Esophagus muscularis mucosa (tissue), 4 donors: ENCODE measurements at regions not wholly inside any gene's neighbourhood (a gene's known extent, or its start where the extent isn't known, plus 50 kb on each side); places are given as distances from the start of the nearest gene placed in this dataset.
"Not testable (repeated sequence)": the region's sequence is repeated elsewhere in the genome, so short reads cannot be mapped to it uniquely, and the experiment has no call there.

ENCODE experiments used
- DNase-seq: peaks from one replicate; pipeline ENCODE4 v3.0.0-alpha.2; 2017; ENCODE audit errors: extremely low spot score
- H3K27ac ChIP-seq, 4 donors: fragments of 200-600 bp; sonication (generic); replicated peaks in 1 of 4; 1 replicate in 3 of 4; 2 replicates in 1 of 4; pipeline ENCODE4 v1.5.1; 2016 to 2019; ENCODE audit warnings: mild to moderate bottlenecking in 1 of 4
- H3K27me3 ChIP-seq, 4 donors: fragments of 200-600 bp; sonication (generic); one replicate each; pipeline versions ENCODE4 v1.5.1 to v1.6.0; 2016 to 2019
- H3K36me3 ChIP-seq, 4 donors: fragments of 200-600 bp; sonication (generic); one replicate each; pipeline ENCODE4 v1.5.1; 2016 to 2019
- H3K4me1 ChIP-seq, 4 donors: fragments of 200-600 bp; sonication (generic); one replicate each; pipeline ENCODE4 v1.5.1; 2016 to 2019
- H3K4me3 ChIP-seq, 4 donors: fragments of 200-600 bp; sonication (generic); 1 replicate in 2 of 4; 2 replicates in 2 of 4; pipeline ENCODE4 v1.5.1; 2016 to 2019; ENCODE audit warnings: mild to moderate bottlenecking in 4 of 4, moderate library complexity in 1 of 4
- H3K9me3 ChIP-seq, 4 donors: fragments of 200-600 bp; sonication (generic); 1 replicate in 3 of 4; 2 replicates in 1 of 4; pipeline ENCODE4 v1.5.1; 2016 to 2019
- CTCF ChIP-seq, 3 experiments: fragments of 200-600 bp in 2 of 3; fragments of 450-650 bp in 1 of 3; sonication (generic) in 2 of 3; IDR thresholded peaks; one replicate each; pipeline ENCODE4 v1.5.1; 2017 to 2019; ENCODE audit warnings: antibody characterized with exemption in 3 of 3, mild to moderate bottlenecking in 2 of 3, moderate library complexity in 1 of 3
- EP300 ChIP-seq: sonication (generic); formaldehyde crosslinking; IDR thresholded peaks from one replicate; pipeline ENCODE4 v1.6.1; 2017; ENCODE audit warnings: antibody characterized with exemption
- POLR2A ChIP-seq: fragments of 450-650 bp; IDR thresholded peaks from one replicate; pipeline ENCODE4 v1.6.1; 2017; ENCODE audit warnings: antibody characterized with exemption, moderate library complexity, mild to moderate bottlenecking, low read depth
- POLR2AphosphoS5 ChIP-seq, 2 donors: sonication (generic); formaldehyde crosslinking; IDR thresholded peaks; one replicate each; pipeline ENCODE4 v1.6.1; 2017; ENCODE audit warnings: antibody characterized with exemption in 2 of 2
- WGBS: methylation state at CpG from one replicate; pipeline ENCODE4 v1.1.5; 2018; 5-methylcytosine and 5-hydroxymethylcytosine counted together
- intact Hi-C: fragments of 100-400 bp; cut with DNase I; formaldehyde crosslinking; loops from one replicate; pipeline ENCODE4 v1.15.1; 2023

GRCh38 chr13:81020010-81020409, 679.1 kb upstream of the SPRY2 start:
- TF ChIP-seq CTCF (IDR thresholded peaks at IDR 0.05) (no peak), POLR2AphosphoS5 (IDR thresholded peaks at IDR 0.05) (no peak)

DNA sequence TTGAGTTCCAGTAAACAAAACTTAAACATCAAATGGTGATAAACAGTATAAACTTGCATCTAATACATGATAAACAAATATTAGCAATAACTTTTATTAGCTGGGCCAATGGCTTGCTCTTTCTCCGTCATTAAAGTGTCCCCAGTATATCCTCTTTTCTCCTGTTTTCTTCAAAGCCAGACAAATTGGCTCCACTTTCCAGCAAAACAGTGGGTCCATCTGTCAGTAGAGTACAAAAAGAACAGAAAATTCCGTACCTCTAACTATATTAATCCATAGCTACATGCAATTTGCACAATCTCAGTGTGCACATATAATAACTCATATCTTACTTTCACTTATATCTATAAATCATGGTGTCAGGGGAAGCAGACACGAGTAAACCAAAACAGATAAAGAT, 678.0 kb upstream of the SPRY2 start:
- Histone ChIP-seq H3K9me3 (peaks cover 0 to 20% (median 6%) of the 10 kb centered on the region in 4 donors), H3K4me1 (no peaks in the 10 kb centered on the region), H3K36me3 (no peaks in the 10 kb centered on the region), H3K27me3 (no peaks in the 10 kb centered on the region), H3K27ac (no peak overlapping the region), H3K4me3 (no peak overlapping the region)
- WGBS = 76% methylated on average over 3 of the region's 3 CpGs
- no peak for DNase-seq
- intact Hi-C loops = no loop called here
- TF ChIP-seq EP300 (no peak), POLR2A (no peak), POLR2AphosphoS5 (IDR thresholded peaks at IDR 0.05) (no peak), CTCF (IDR thresholded peaks at IDR 0.05) (no peak)

More at GRCh38 chr13:81020010-81020409, 679.1 kb upstream of the SPRY2 start:
- no peaks in the 10 kb centered on the region for H3K4me1 ChIP-seq
- DNase-seq = no peak
- no peaks in the 10 kb centered on the region for H3K27me3 ChIP-seq
- no peak overlapping the region for H3K27ac ChIP-seq
- no peaks in the 10 kb centered on the region for H3K36me3 ChIP-seq
- peaks cover 0 to 20% (median 6%) of the 10 kb centered on the region in 4 donors for H3K9me3 ChIP-seq
- intact Hi-C loops = no loop called here
- 83% methylated on average over 2 of the region's 2 CpGs for WGBS
- no peak overlapping the region for H3K4me3 ChIP-seq

GRCh38 chr13:81017513-81018152, 676.7 kb upstream of the SPRY2 start:
- WGBS = 25% methylated on average over 4 of the region's 4 CpGs
- Histone ChIP-seq H3K9me3 (peaks cover 0 to 14% (median 5%) of the 10 kb centered on the region in 4 donors), H3K36me3 (no peaks in the 10 kb centered on the region), H3K4me1 (no peaks in the 10 kb centered on the region), H3K27ac (no peak overlapping the region), H3K4me3 (peak overlapping the region in 1 of 4 donors; percentile 9), H3K27me3 (no peaks in the 10 kb centered on the region)
- no peak for DNase-seq
- TF ChIP-seq CTCF (IDR thresholded peaks at IDR 0.05) (peak; percentile 33 to 45 (median 41)), EP300 (no peak)
- intact Hi-C loops = no loop called here

DNA sequence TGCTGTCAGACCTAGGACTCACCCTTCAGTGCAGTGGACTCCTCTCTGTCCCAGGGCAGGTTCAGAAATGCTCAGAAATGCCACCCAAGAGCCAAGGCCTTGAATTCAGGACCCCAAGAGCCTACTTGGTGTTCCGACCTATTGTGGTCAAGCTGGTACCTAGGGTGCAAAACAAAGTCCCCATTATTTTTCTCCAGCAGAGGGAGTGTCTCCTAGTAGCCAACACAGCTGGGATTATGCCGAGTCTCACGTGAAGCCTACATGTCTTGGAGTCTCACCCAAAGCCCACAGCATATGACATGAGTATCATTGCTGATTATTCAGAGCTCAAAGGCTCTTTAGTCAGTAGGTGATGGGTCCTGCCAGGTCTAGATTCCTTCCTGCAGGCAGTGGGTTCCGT, 671.1 kb upstream of the SPRY2 start:
- no peak for DNase-seq
- Histone ChIP-seq H3K4me1 (no peaks in the 10 kb centered on the region), H3K36me3 (no peaks in the 10 kb centered on the region), H3K4me3 (no peak overlapping the region), H3K27me3 (no peaks in the 10 kb centered on the region), H3K27ac (no peak overlapping the region), H3K9me3 (peaks cover 0 to 5% (median 2%) of the 10 kb centered on the region in 4 donors)
- 82% methylated on average over 4 of the region's 4 CpGs for WGBS
- intact Hi-C loops = no loop called here
- no peak for TF ChIP-seq POLR2A
- TF ChIP-seq POLR2AphosphoS5 (IDR thresholded peaks at IDR 0.05) = no peak
- no peak for TF ChIP-seq EP300
- TF ChIP-seq CTCF (IDR thresholded peaks at IDR 0.05) = no peak

DNA sequence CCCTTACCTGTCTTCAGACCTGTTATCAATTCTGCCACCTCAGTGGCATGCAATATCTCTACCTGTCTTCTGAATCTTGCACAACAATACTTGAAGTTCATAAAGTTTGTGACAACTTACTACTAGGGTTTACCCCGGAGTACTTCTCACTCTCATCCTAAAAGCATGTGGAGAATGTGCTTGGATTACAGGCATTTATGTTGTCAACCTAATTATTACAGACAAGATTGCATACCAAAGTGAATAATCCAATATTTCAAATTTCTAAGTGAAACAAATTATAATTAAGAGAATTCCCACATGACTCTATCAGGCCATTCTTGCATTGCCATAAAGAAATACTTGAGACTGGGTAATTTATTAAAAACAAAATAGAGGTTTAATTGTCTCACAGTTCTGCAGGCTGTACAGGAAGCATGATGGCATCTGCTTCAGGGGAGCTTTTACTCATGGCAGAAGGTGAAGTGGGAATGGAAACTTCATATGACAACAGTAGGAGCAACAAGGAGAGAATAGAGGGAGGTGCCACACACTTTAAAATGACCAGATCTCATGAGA, 661.0 kb upstream of the SPRY2 start:
- Histone ChIP-seq H3K4me3 (no peak overlapping the region), H3K36me3 (no peaks in the 10 kb centered on the region), H3K27ac (no peak overlapping the region), H3K9me3 (peaks cover 0 to 12% (median 7%) of the 10 kb centered on the region in 4 donors), H3K4me1 (no peaks in the 10 kb centered on the region), H3K27me3 (no peaks in the 10 kb centered on the region)
- intact Hi-C loops = no loop called here
- DNase-seq = no peak
- TF ChIP-seq CTCF (IDR thresholded peaks at IDR 0.05) = no peak
- 81% methylated on average over 1 of the region's 1 CpG for WGBS

DNA sequence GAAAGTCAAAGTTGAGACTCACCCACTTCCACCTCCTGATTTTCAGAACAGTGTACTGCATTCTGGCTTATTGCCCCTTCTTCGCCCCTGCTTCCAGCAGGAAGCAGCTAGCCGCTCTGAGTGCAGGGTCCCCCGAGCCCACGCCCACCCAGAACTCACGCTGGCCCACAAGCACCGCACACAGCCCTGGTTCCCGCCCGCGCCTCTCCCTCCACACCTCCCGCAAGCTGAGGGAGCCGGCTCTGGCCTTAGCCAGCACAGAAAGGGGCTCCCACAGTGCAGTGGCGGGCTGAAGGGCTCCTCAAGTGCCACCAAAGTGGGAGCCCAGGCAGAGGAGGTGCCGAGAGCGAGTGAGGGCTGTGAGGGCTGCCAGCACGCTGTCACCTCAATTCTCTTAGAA, 657.7 kb upstream of the SPRY2 start:
- intact Hi-C loops, DNase-seq, H3K27me3 ChIP-seq, H3K4me3 ChIP-seq, H3K27ac ChIP-seq, H3K36me3 ChIP-seq, H3K4me1 ChIP-seq: not testable (repeated sequence)
- peaks cover 0 to 12% (median 7%) of the 10 kb centered on the region in 4 donors for H3K9me3 ChIP-seq
- WGBS = 88% methylated on average over 15 of the region's 15 CpGs
